Endothelial cell (in vitro differentiated cells): ENCODE measurements at regions not wholly inside any gene's neighbourhood (a gene's known extent, or its start where the extent isn't known, plus 50 kb on each side); places are given as distances from the start of the nearest gene placed in this dataset.

ENCODE experiments used
- DNase-seq: peaks from one replicate; pipeline ENCODE4 v3.0.0; 2021; ENCODE audit warnings: low spot score
- H3K27ac Mint-ChIP-seq: one replicate; pipeline ENCODE4 v1.8.0; 2021; ENCODE audit warnings: mixed read lengths, inconsistent platforms; ENCODE audit not compliant: unreplicated experiment
- H3K27me3 Mint-ChIP-seq: one replicate; pipeline ENCODE4 v1.8.0; 2021; ENCODE audit warnings: mild to moderate bottlenecking, moderate library complexity, mixed read lengths, inconsistent platforms; ENCODE audit not compliant: unreplicated experiment
- H3K36me3 Mint-ChIP-seq: one replicate; pipeline ENCODE4 v1.8.0; 2021; ENCODE audit warnings: mild to moderate bottlenecking, low read depth, mixed read lengths, inconsistent platforms; ENCODE audit not compliant: unreplicated experiment
- H3K4me1 Mint-ChIP-seq: one replicate; pipeline ENCODE4 v1.8.0; 2021; ENCODE audit warnings: mild to moderate bottlenecking, mixed read lengths, inconsistent platforms; ENCODE audit not compliant: unreplicated experiment
- H3K4me3 Mint-ChIP-seq: one replicate; pipeline ENCODE4 v1.8.0; 2021; ENCODE audit warnings: mild to moderate bottlenecking, mixed read lengths, inconsistent platforms; ENCODE audit not compliant: unreplicated experiment
- H3K9me3 Mint-ChIP-seq: one replicate; pipeline ENCODE4 v1.8.0; 2021; ENCODE audit warnings: mixed read lengths, inconsistent platforms; ENCODE audit not compliant: unreplicated experiment
- TF ChIP-seq, protein P1 (sequence below): fragments of 200-600 bp; sonication (generic); IDR thresholded peaks from one replicate; pipeline ENCODE4 v1.5.0; 2021; ENCODE audit warnings: antibody characterized with exemption; ENCODE audit not compliant: unreplicated experiment

DNA sequence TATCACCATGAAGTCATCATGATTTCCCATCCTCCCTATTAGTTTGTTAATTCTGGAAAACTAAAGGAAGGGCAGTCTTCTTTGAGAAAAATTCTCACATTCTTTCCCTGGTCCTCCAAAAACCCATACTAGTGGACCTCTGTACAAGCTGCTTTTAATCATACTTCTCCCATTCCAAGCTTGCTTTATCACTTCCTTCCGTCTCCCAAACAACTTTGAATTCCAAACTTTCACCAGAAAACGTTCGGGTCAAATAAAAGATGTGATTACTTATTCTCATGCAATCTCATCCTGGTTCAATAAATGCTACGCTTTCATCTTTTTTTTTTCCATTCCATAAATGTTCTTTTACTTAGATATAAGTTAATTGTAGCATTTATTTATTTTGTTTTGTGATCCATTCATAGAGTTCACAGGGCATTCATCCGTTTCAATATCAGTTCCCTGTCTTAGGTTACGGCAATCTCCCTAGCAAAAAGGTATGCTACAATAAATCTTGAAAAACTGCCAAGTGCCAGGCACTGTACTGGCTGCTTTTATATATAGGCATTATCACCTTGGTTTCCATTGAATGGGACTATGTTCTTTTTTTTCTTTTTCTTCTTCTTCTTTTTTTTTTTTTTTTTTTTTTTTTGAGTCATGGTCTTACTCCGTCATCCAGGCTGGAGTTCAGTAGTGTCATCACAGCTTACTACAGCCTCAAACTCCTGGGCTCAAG is 100.2 kb upstream of the GREM2 start:
- H3K27me3 Mint-ChIP-seq, result no peaks in the 10 kb centered on the region
- H3K9me3 Mint-ChIP-seq, result no peaks in the 10 kb centered on the region
- H3K4me1 Mint-ChIP-seq, result no peaks in the 10 kb centered on the region
- H3K36me3 Mint-ChIP-seq, result no peaks in the 10 kb centered on the region
- TF ChIP-seq, protein P1, sequence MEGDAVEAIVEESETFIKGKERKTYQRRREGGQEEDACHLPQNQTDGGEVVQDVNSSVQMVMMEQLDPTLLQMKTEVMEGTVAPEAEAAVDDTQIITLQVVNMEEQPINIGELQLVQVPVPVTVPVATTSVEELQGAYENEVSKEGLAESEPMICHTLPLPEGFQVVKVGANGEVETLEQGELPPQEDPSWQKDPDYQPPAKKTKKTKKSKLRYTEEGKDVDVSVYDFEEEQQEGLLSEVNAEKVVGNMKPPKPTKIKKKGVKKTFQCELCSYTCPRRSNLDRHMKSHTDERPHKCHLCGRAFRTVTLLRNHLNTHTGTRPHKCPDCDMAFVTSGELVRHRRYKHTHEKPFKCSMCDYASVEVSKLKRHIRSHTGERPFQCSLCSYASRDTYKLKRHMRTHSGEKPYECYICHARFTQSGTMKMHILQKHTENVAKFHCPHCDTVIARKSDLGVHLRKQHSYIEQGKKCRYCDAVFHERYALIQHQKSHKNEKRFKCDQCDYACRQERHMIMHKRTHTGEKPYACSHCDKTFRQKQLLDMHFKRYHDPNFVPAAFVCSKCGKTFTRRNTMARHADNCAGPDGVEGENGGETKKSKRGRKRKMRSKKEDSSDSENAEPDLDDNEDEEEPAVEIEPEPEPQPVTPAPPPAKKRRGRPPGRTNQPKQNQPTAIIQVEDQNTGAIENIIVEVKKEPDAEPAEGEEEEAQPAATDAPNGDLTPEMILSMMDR, result no peak
- no peak overlapping the region for H3K4me3 Mint-ChIP-seq
- H3K27ac Mint-ChIP-seq, result no peak overlapping the region
- no peak for DNase-seq

DNA sequence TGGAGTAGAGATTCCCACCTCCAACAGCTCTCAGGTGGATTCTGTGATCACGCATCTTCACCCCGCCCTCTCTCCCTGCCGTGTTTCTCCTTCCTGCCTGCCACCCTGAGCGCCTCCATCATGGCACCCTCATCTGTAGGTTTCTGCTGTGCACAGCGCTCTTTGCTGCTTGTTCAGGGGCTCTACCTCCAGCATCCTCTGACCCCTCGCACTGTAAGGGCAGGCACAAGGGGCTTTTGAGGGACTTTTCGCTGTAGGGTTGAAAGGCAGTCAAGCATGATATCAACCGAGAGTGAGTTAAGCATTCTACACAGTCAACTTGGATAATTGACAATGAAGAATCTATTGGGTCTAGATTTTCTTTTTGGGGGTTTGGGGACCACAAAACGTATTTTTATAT is 99.1 kb upstream of the GREM2 start:
- no peaks in the 10 kb centered on the region for H3K4me1 Mint-ChIP-seq
- TF ChIP-seq, protein P1, result no peak
- H3K36me3 Mint-ChIP-seq, result no peaks in the 10 kb centered on the region
- H3K27ac Mint-ChIP-seq, result no peak overlapping the region
- H3K9me3 Mint-ChIP-seq, result no peaks in the 10 kb centered on the region
- DNase-seq, result no peak
- H3K27me3 Mint-ChIP-seq, result no peaks in the 10 kb centered on the region
- H3K4me3 Mint-ChIP-seq, result no peak overlapping the region

DNA sequence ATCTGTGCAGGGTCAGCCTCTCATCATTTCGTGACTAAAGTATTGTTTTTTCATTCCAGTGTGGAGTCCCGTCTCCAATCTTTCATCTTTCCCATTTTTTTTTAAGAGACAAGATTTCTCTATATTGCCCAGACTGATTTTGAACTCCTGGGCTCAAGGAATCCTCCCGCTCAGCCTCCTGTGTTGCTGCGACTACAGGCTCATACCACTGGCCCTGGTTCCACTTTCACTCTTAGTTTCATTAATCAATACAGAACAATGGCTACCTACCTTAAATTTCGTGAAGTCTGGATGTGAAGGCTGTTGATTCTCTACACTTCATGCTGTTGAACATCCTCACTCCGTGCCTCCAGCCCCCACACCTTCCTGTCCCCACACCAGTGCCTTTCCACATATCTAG is 97.7 kb upstream of the GREM2 start:
- Mint-ChIP-seq H3K27me3 (no peaks in the 10 kb centered on the region), H3K4me1 (no peaks in the 10 kb centered on the region), H3K27ac (no peak overlapping the region), H3K36me3 (no peaks in the 10 kb centered on the region), H3K9me3 (no peaks in the 10 kb centered on the region), H3K4me3 (no peak overlapping the region)
- no peak for DNase-seq
- TF ChIP-seq, protein P1, result no peak

DNA sequence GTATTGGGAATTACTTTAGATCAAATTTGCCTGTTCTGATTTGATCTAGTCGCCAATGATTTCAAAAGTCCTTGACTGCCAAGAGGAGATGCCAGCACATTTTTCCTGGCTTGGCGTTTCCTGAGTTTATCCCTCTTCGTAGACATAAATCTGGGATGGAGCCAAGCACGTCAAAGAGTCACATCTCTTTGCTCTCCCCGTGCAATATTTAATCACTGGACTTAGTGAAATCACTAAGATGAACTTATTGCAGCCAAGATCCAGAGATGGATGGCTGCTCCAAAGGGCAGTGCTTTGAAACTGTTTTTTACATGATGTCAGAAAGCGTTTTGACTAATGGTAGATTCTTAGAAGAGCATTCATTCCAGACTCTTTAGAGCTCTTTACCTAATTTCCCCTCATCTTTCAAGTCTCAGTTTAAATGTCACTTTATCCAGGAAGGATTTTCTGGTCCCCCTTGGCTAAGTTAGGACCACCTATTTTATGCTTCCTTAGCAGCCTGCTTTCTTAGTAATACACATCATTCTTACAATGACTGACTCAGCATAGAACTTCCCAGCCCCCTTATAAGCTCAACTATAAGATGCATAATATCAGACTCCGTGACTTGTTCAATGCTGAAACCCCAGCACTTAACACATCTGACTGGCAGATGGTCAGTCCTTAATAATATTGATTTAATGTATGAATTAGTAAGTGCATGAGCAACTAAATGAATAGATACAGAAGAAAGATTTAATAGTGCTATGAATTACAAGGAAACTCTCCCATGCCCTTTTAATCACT is 94.4 kb upstream of the GREM2 start:
- Mint-ChIP-seq H3K4me1 (no peaks in the 10 kb centered on the region), H3K4me3 (no peak overlapping the region), H3K36me3 (no peaks in the 10 kb centered on the region), H3K27ac (no peak overlapping the region), H3K9me3 (no peaks in the 10 kb centered on the region), H3K27me3 (no peaks in the 10 kb centered on the region)
- TF ChIP-seq, protein P1, result no peak
- DNase-seq, result no peak

DNA sequence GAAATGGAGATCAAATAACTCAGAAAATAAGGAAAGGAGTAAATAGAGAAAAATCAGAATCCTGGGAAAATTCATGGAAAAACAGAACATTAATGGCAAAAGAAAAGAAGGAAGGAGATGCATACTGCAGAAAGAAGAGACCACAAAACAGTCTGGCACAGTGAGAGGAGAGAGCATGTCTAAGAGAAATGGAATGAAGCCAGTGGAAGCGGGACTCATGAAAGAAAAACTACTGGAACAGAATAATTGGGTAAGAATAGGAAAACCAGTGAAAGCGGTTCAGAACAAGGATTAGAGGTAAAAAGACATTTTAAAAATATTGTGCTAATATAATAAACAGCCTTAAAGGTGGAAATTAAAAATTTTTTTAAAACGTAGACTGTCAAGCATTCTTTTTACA is 93.6 kb upstream of the GREM2 start:
- H3K4me3 Mint-ChIP-seq, result no peak overlapping the region
- no peaks in the 10 kb centered on the region for H3K27me3 Mint-ChIP-seq
- no peaks in the 10 kb centered on the region for H3K4me1 Mint-ChIP-seq
- no peak for DNase-seq
- H3K9me3 Mint-ChIP-seq, result no peaks in the 10 kb centered on the region
- H3K27ac Mint-ChIP-seq, result no peak overlapping the region
- TF ChIP-seq, protein P1, result no peak
- H3K36me3 Mint-ChIP-seq, result no peaks in the 10 kb centered on the region
